ENCODE measurements at regions not wholly inside any gene's neighbourhood (a gene's known extent, or its start where the extent isn't known, plus 50 kb on each side); places are given as distances from the start of the nearest gene placed in this dataset.

DNA sequence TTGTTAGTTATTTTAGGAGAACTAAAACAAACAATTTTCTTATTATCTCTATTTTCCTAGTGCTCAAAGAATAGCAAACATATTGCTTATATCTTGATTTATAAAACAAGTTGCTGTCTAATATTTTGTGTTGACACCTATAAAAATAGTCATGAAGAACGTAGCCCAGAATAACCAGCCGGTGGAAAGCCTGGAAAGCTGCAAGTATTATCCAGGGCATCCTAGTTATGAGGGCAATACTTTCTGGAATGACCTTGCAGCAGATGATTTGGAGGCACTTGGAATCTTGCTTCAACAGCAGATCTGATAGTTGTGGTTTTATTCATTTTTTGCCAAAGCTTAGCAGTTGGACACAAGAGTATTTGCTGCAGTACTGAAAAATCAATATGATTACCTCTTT lies 948.7 kb downstream of the LRFN5 start:
- Histone ChIP-seq H3K14ac (ENCODE audit: low read length in 2 of 2) (no peak overlapping the region), H4K91ac (ENCODE audit: low read length) (no peak overlapping the region), H3K4me2 (ENCODE audit: low read length, poor library complexity, severe bottlenecking) (no peak overlapping the region), H3K4me3 (ENCODE audit: insufficient read depth in 1 of 2, low read depth in 1 of 2, low read length in 2 of 2) (no peak overlapping the region), H3K79me1 (replicated peaks; ENCODE audit: low read length, poor library complexity, severe bottlenecking) (no peaks in the 10 kb centered on the region), H3K18ac (ENCODE audit: low read depth in 1 of 2, low read length in 2 of 2) (no peak overlapping the region), H3K4me1 (ENCODE audit: control insufficient read depth, insufficient read depth, low read depth, low read length) (no peaks in the 10 kb centered on the region), H4K8ac (ENCODE audit: low read length) (no peak overlapping the region), H2BK15ac (ENCODE audit: low read depth, poor library complexity, severe bottlenecking) (no peak overlapping the region), H2AFZ (ENCODE audit: low read depth, low read length) (no peak overlapping the region), H3K9me3 (ENCODE audit: control insufficient read depth, low read length) (no peaks in the 10 kb centered on the region), H2BK12ac (ENCODE audit: low read length in 2 of 2) (no peak overlapping the region), H3K4ac (ENCODE audit: low read depth in 1 of 2, low read length in 2 of 2) (no peak overlapping the region), H3K27ac (ENCODE audit: low read length, poor library complexity, severe bottlenecking) (no peak overlapping the region), H2AK5ac (ENCODE audit: low read length, severe bottlenecking) (no peak overlapping the region), H3K9ac (ENCODE audit: low read length) (no peak overlapping the region), H3K23ac (ENCODE audit: low read length in 2 of 2) (no peak overlapping the region), H2BK120ac (ENCODE audit: low read depth, low read length) (no peak overlapping the region), H3K36me3 (ENCODE audit: control insufficient read depth in 1 of 2, insufficient read depth in 2 of 2, low read depth in 1 of 2, low read length in 2 of 2) (no peaks in the 10 kb centered on the region), H2BK5ac (ENCODE audit: low read depth, low read length, poor library complexity, severe bottlenecking) (no peak overlapping the region), H3K27me3 (ENCODE audit: control insufficient read depth in 1 of 2, insufficient read depth in 1 of 2, low read length in 2 of 2) (no peaks in the 10 kb centered on the region)
- WGBS, result 93% methylated on average over 2 of the region's 2 CpGs
- no peak for DNase-seq

DNA sequence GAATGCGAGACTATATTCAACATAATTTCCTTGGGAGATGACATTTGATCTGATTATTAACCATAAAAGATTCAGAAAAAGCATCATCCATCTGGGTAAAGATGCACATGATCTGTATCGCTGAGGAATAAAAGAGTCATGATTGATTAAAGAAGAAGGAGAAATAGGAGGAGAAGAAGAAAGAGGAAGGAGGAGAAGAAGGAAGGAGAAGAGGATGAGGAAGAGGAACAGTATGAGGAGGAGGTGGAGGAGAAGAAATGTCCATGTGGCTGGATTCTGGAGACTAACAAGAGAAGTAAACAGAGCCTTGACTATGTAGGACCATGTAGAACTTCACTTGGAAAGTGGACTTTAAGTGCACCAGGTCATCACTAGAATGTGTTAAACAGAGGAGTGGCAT lies 947.4 kb downstream of the LRFN5 start:
- no peak overlapping the region for H3K4me3 ChIP-seq (ENCODE audit: insufficient read depth in 1 of 2, low read depth in 1 of 2, low read length in 2 of 2)
- no peaks in the 10 kb centered on the region for H3K27me3 ChIP-seq (ENCODE audit: control insufficient read depth in 1 of 2, insufficient read depth in 1 of 2, low read length in 2 of 2)
- no peak for DNase-seq
- H3K14ac ChIP-seq (ENCODE audit: low read length in 2 of 2), result no peak overlapping the region
- H3K23ac ChIP-seq (ENCODE audit: low read length in 2 of 2), result no peak overlapping the region
- no peak overlapping the region for H2BK15ac ChIP-seq (ENCODE audit: low read depth, poor library complexity, severe bottlenecking)
- WGBS, result 94% methylated on average over 1 of the region's 2 CpGs
- no peaks in the 10 kb centered on the region for H3K4me1 ChIP-seq (ENCODE audit: control insufficient read depth, insufficient read depth, low read depth, low read length)
- H4K8ac ChIP-seq (ENCODE audit: low read length), result no peak overlapping the region
- H2AK5ac ChIP-seq (ENCODE audit: low read length, severe bottlenecking), result no peak overlapping the region
- H3K18ac ChIP-seq (ENCODE audit: low read depth in 1 of 2, low read length in 2 of 2), result no peak overlapping the region
- no peak overlapping the region for H3K9ac ChIP-seq (ENCODE audit: low read length)
- H3K4ac ChIP-seq (ENCODE audit: low read depth in 1 of 2, low read length in 2 of 2), result no peak overlapping the region
- H2BK120ac ChIP-seq (ENCODE audit: low read depth, low read length), result no peak overlapping the region
- H2AFZ ChIP-seq (ENCODE audit: low read depth, low read length), result no peak overlapping the region
- no peak overlapping the region for H3K4me2 ChIP-seq (ENCODE audit: low read length, poor library complexity, severe bottlenecking)
- H2BK12ac ChIP-seq (ENCODE audit: low read length in 2 of 2), result no peak overlapping the region
- no peak overlapping the region for H2BK5ac ChIP-seq (ENCODE audit: low read depth, low read length, poor library complexity, severe bottlenecking)
- H3K79me1 ChIP-seq (replicated peaks; ENCODE audit: low read length, poor library complexity, severe bottlenecking), result no peaks in the 10 kb centered on the region
- H3K36me3 ChIP-seq (ENCODE audit: control insufficient read depth in 1 of 2, insufficient read depth in 2 of 2, low read depth in 1 of 2, low read length in 2 of 2), result no peaks in the 10 kb centered on the region
- H3K9me3 ChIP-seq (ENCODE audit: control insufficient read depth, low read length), result peaks cover 2% of the 10 kb centered on the region
- no peak overlapping the region for H3K27ac ChIP-seq (ENCODE audit: low read length, poor library complexity, severe bottlenecking)
- H4K91ac ChIP-seq (ENCODE audit: low read length), result no peak overlapping the region

DNA sequence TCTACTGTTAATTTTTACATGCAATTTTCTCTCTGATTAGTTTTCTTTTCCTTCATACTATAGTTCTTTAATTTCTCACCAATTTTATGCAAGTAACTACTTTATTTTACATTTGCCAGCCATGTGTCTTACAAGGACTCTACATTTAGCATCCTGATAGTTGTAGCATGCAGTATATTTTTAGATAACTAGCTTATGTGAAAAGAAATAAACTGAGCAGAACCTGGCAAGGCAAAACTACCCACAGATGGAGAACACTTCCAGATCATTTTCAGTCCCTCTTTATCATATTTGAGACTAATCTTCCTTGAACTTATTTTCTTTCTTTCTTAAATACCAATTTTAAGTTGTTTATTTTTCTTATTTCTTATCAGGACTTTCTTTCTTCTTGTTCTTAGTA lies 943.6 kb downstream of the LRFN5 start:
- no peak overlapping the region for H3K23ac ChIP-seq (ENCODE audit: low read length in 2 of 2)
- H3K14ac ChIP-seq (ENCODE audit: low read length in 2 of 2), result no peak overlapping the region
- H4K8ac ChIP-seq (ENCODE audit: low read length), result no peak overlapping the region
- no peak overlapping the region for H3K4ac ChIP-seq (ENCODE audit: low read depth in 1 of 2, low read length in 2 of 2)
- no peaks in the 10 kb centered on the region for H3K79me1 ChIP-seq (replicated peaks; ENCODE audit: low read length, poor library complexity, severe bottlenecking)
- no peak overlapping the region for H2AFZ ChIP-seq (ENCODE audit: low read depth, low read length)
- H3K27ac ChIP-seq (ENCODE audit: low read length, poor library complexity, severe bottlenecking), result no peak overlapping the region
- H2BK15ac ChIP-seq (ENCODE audit: low read depth, poor library complexity, severe bottlenecking), result no peak overlapping the region
- no peaks in the 10 kb centered on the region for H3K36me3 ChIP-seq (ENCODE audit: control insufficient read depth in 1 of 2, insufficient read depth in 2 of 2, low read depth in 1 of 2, low read length in 2 of 2)
- no peak overlapping the region for H3K9ac ChIP-seq (ENCODE audit: low read length)
- H2AK5ac ChIP-seq (ENCODE audit: low read length, severe bottlenecking), result no peak overlapping the region
- H4K91ac ChIP-seq (ENCODE audit: low read length), result no peak overlapping the region
- H3K9me3 ChIP-seq (ENCODE audit: control insufficient read depth, low read length), result peaks cover 2% of the 10 kb centered on the region
- no peak overlapping the region for H3K18ac ChIP-seq (ENCODE audit: low read depth in 1 of 2, low read length in 2 of 2)
- no peak overlapping the region for H3K4me3 ChIP-seq (ENCODE audit: insufficient read depth in 1 of 2, low read depth in 1 of 2, low read length in 2 of 2)
- no peaks in the 10 kb centered on the region for H3K4me1 ChIP-seq (ENCODE audit: control insufficient read depth, insufficient read depth, low read depth, low read length)
- DNase-seq, result no peak
- H3K4me2 ChIP-seq (ENCODE audit: low read length, poor library complexity, severe bottlenecking), result no peak overlapping the region
- no peak overlapping the region for H2BK120ac ChIP-seq (ENCODE audit: low read depth, low read length)
- no peak overlapping the region for H2BK12ac ChIP-seq (ENCODE audit: low read length in 2 of 2)
- H3K27me3 ChIP-seq (ENCODE audit: control insufficient read depth in 1 of 2, insufficient read depth in 1 of 2, low read length in 2 of 2), result no peaks in the 10 kb centered on the region
- H2BK5ac ChIP-seq (ENCODE audit: low read depth, low read length, poor library complexity, severe bottlenecking), result no peak overlapping the region

DNA sequence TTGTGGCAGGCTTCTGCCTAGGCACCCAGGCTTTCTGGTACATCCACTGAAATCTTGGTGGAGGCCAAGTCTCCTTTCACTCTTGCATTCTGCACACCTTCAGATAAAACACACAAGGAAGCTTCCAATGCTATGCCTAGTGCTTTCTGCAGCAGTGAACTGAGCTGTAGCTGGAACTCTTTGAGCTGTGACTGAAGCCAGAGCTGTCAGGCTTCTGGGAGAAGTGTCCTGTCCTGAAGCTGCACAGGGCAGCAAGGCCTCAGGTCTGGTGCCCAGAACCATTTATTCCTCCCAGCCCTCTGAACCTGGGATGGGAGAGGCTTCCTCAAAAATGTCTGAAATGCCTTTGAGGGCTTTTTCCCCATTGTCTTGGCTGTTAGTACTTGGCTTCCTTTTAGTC lies 941.7 kb downstream of the LRFN5 start:
- no peak overlapping the region for H4K8ac ChIP-seq (ENCODE audit: low read length)
- no peak overlapping the region for H3K14ac ChIP-seq (ENCODE audit: low read length in 2 of 2)
- H3K23ac ChIP-seq (ENCODE audit: low read length in 2 of 2), result no peak overlapping the region
- H3K9me3 ChIP-seq (ENCODE audit: control insufficient read depth, low read length), result peaks cover 2% of the 10 kb centered on the region
- H2BK15ac ChIP-seq (ENCODE audit: low read depth, poor library complexity, severe bottlenecking), result no peak overlapping the region
- no peak overlapping the region for H4K91ac ChIP-seq (ENCODE audit: low read length)
- no peaks in the 10 kb centered on the region for H3K79me1 ChIP-seq (replicated peaks; ENCODE audit: low read length, poor library complexity, severe bottlenecking)
- H2AFZ ChIP-seq (ENCODE audit: low read depth, low read length), result no peak overlapping the region
- H3K4me3 ChIP-seq (ENCODE audit: insufficient read depth in 1 of 2, low read depth in 1 of 2, low read length in 2 of 2), result no peak overlapping the region
- no peaks in the 10 kb centered on the region for H3K36me3 ChIP-seq (ENCODE audit: control insufficient read depth in 1 of 2, insufficient read depth in 2 of 2, low read depth in 1 of 2, low read length in 2 of 2)
- H3K27ac ChIP-seq (ENCODE audit: low read length, poor library complexity, severe bottlenecking), result no peak overlapping the region
- H3K27me3 ChIP-seq (ENCODE audit: control insufficient read depth in 1 of 2, insufficient read depth in 1 of 2, low read length in 2 of 2), result no peaks in the 10 kb centered on the region
- H3K4me2 ChIP-seq (ENCODE audit: low read length, poor library complexity, severe bottlenecking), result no peak overlapping the region
- no peak overlapping the region for H3K4ac ChIP-seq (ENCODE audit: low read depth in 1 of 2, low read length in 2 of 2)
- H3K4me1 ChIP-seq (ENCODE audit: control insufficient read depth, insufficient read depth, low read depth, low read length), result no peaks in the 10 kb centered on the region
- no peak overlapping the region for H2BK5ac ChIP-seq (ENCODE audit: low read depth, low read length, poor library complexity, severe bottlenecking)
- no peak overlapping the region for H3K18ac ChIP-seq (ENCODE audit: low read depth in 1 of 2, low read length in 2 of 2)
- no peak overlapping the region for H2AK5ac ChIP-seq (ENCODE audit: low read length, severe bottlenecking)
- H2BK120ac ChIP-seq (ENCODE audit: low read depth, low read length), result no peak overlapping the region
- H3K9ac ChIP-seq (ENCODE audit: low read length), result no peak overlapping the region
- no peak for DNase-seq
- no peak overlapping the region for H2BK12ac ChIP-seq (ENCODE audit: low read length in 2 of 2)

Data from mesenchymal stem cell (in vitro differentiated cells and primary cell).